H9 (cell line): ENCODE measurements at regions not wholly inside any gene's neighbourhood (a gene's known extent, or its start where the extent isn't known, plus 50 kb on each side); places are given as distances from the start of the nearest gene placed in this dataset.

ENCODE experiments used
- DNase-seq: peaks from one replicate; pipeline ENCODE4 v3.0.0-alpha.2; 2017
- H2AFZ ChIP-seq: one replicate; pipeline ENCODE4 v1.6.1; 2013; ENCODE audit warnings: mild to moderate bottlenecking, low read length, control low read depth, moderate library complexity
- H2AK5ac ChIP-seq: 2 replicates; pipeline ENCODE4 v1.6.1; 2013; ENCODE audit warnings: low read length, control low read depth, mixed read lengths; ENCODE audit not compliant: insufficient read length
- H2BK120ac ChIP-seq: one replicate; pipeline ENCODE4 v1.6.1; 2013; ENCODE audit warnings: low read depth, mild to moderate bottlenecking, low read length, control low read depth, inconsistent platforms; ENCODE audit not compliant: poor library complexity, severe bottlenecking
- H2BK12ac ChIP-seq: 2 replicates; pipeline ENCODE4 v1.6.1; 2013; ENCODE audit warnings: low read length, control low read depth, mixed read lengths, low read depth; ENCODE audit not compliant: insufficient read length
- H2BK15ac ChIP-seq: 2 replicates; pipeline ENCODE4 v1.6.1; 2013; ENCODE audit warnings: low read depth, low read length, control low read depth
- H2BK20ac ChIP-seq: one replicate; pipeline ENCODE4 v1.6.1; 2013; ENCODE audit warnings: low read depth, mild to moderate bottlenecking, low read length, control low read depth, inconsistent platforms; ENCODE audit not compliant: poor library complexity, severe bottlenecking
- H2BK5ac ChIP-seq: 2 replicates; pipeline ENCODE4 v1.6.1; 2013; ENCODE audit warnings: low read length, control low read depth, mixed read lengths; ENCODE audit not compliant: insufficient read length
- H3K14ac ChIP-seq: 2 replicates; pipeline ENCODE4 v1.6.1; 2013; ENCODE audit warnings: low read length, control low read depth; ENCODE audit not compliant: insufficient read depth
- H3K18ac ChIP-seq: 2 replicates; pipeline ENCODE4 v1.6.1; 2013; ENCODE audit warnings: low read depth, mild to moderate bottlenecking, mixed read lengths, low read length, control low read depth; ENCODE audit not compliant: insufficient read length
- H3K23ac ChIP-seq: 2 replicates; pipeline ENCODE4 v1.6.1; 2013; ENCODE audit warnings: low read length, control low read depth, mixed read lengths, low read depth; ENCODE audit not compliant: insufficient read length
- H3K23me2 ChIP-seq: 2 replicates; pipeline ENCODE4 v1.6.1; 2013; ENCODE audit warnings: low read depth, mild to moderate bottlenecking, mixed read lengths, low read length, control low read depth; ENCODE audit not compliant: insufficient read length, poor library complexity, severe bottlenecking
- H3K27ac ChIP-seq: 2 replicates; pipeline ENCODE4 v1.5.1; 2013; ENCODE audit warnings: low read length, control low read depth, mixed read lengths, low read depth; ENCODE audit not compliant: insufficient read length
- H3K27me3 ChIP-seq: 2 replicates; pipeline ENCODE4 v1.6.1; 2013; ENCODE audit warnings: low read length, control low read depth, inconsistent platforms; ENCODE audit not compliant: insufficient read depth
- H3K4ac ChIP-seq: 2 replicates; pipeline ENCODE4 v1.6.1; 2013; ENCODE audit warnings: low read depth, mild to moderate bottlenecking, control low read depth, inconsistent platforms, low read length, moderate library complexity
- H3K4me1 ChIP-seq: 2 replicates; pipeline ENCODE4 v1.6.1; 2013; ENCODE audit warnings: low read length, control low read depth, inconsistent platforms; ENCODE audit not compliant: insufficient read depth
- H3K4me2 ChIP-seq: 2 replicates; pipeline ENCODE4 v1.6.1; 2013; ENCODE audit warnings: low read length, control low read depth, mixed read lengths; ENCODE audit not compliant: insufficient read length, insufficient read depth
- H3K56ac ChIP-seq: 2 replicates; pipeline ENCODE4 v1.6.1; 2013; ENCODE audit warnings: low read depth, mild to moderate bottlenecking, mixed read lengths, low read length, control low read depth; ENCODE audit not compliant: insufficient read length
- H3K79me1 ChIP-seq: 2 replicates; pipeline ENCODE4 v1.6.1; 2013; ENCODE audit warnings: low read depth, mild to moderate bottlenecking, moderate library complexity, low read length, control low read depth, inconsistent platforms; ENCODE audit not compliant: insufficient read depth, poor library complexity, severe bottlenecking
- H3K79me2 ChIP-seq: 2 replicates; pipeline ENCODE4 v1.6.1; 2013; ENCODE audit warnings: low read length, control low read depth, inconsistent platforms; ENCODE audit not compliant: insufficient read depth
- H3K9ac ChIP-seq: 2 replicates; pipeline ENCODE4 v1.6.1; 2013; ENCODE audit warnings: low read length, control low read depth, mixed read lengths; ENCODE audit not compliant: insufficient read length; ENCODE audit errors: extremely low read depth
- H3K9me3 ChIP-seq: one replicate; pipeline ENCODE4 v1.6.1; 2013; ENCODE audit warnings: low read depth, low read length, inconsistent platforms; ENCODE audit not compliant: control insufficient read depth
- H3T11ph ChIP-seq: one replicate; pipeline ENCODE4 v1.6.1; 2013; ENCODE audit warnings: mild to moderate bottlenecking, low read length, control low read depth, inconsistent platforms
- H4K20me1 ChIP-seq: one replicate; pipeline ENCODE4 v1.6.1; 2013; ENCODE audit not compliant: control insufficient read depth, insufficient read length, insufficient read depth
- H4K5ac ChIP-seq: 2 replicates; pipeline ENCODE4 v1.6.1; 2013; ENCODE audit warnings: low read depth, mild to moderate bottlenecking, mixed read lengths, low read length, control low read depth; ENCODE audit not compliant: insufficient read length
- H4K8ac ChIP-seq: replicated peaks from 2 replicates; pipeline ENCODE4 v1.6.1; 2013; ENCODE audit warnings: low read length, control low read depth, mixed read lengths, low read depth; ENCODE audit not compliant: insufficient read length
- H4K91ac ChIP-seq: 2 replicates; pipeline ENCODE4 v1.6.1; 2013; ENCODE audit warnings: low read depth, mild to moderate bottlenecking, moderate library complexity, mixed read lengths, low read length, control low read depth; ENCODE audit not compliant: insufficient read length
- H3K27ac Mint-ChIP-seq, 3 experiments: 2 replicates in 2 of 3; 3 replicates in 1 of 3; pipeline ENCODE4 v1.8.0; 2020 to 2021; ENCODE audit warnings: mixed read lengths in 3 of 3, mild to moderate bottlenecking in 1 of 3, moderate library complexity in 1 of 3
- H3K27me3 Mint-ChIP-seq: 2 replicates; pipeline ENCODE4 v1.8.0; 2021; ENCODE audit warnings: low read depth, mild to moderate bottlenecking, moderate library complexity, mixed read lengths
- H3K36me3 Mint-ChIP-seq, 3 experiments: 2 replicates in 2 of 3; 3 replicates in 1 of 3; pipeline ENCODE4 v1.8.0; 2020 to 2021; ENCODE audit warnings: low read depth in 3 of 3, mixed read lengths in 3 of 3; ENCODE audit not compliant: insufficient read depth in 1 of 3
- H3K4me1 Mint-ChIP-seq, 2 experiments: 2 replicates each; pipeline ENCODE4 v1.8.0; 2020; ENCODE audit warnings: mixed read lengths in 2 of 2
- H3K4me3 Mint-ChIP-seq, 2 experiments: 2 replicates in 1 of 2; 3 replicates in 1 of 2; pipeline ENCODE4 v1.8.0; 2020 to 2021; ENCODE audit warnings: mild to moderate bottlenecking in 2 of 2, mixed read lengths in 2 of 2, moderate library complexity in 1 of 2
- H3K9me3 Mint-ChIP-seq, 2 experiments: 2 replicates in 1 of 2; 3 replicates in 1 of 2; pipeline ENCODE4 v1.8.0; 2020; ENCODE audit warnings: mild to moderate bottlenecking in 2 of 2, mixed read lengths in 2 of 2, moderate library complexity in 1 of 2
- CTCF ChIP-seq: fragments of 200-600 bp; sonication (generic); conservative IDR thresholded peaks from 3 replicates; pipeline ENCODE4 v1.8.0; 2021; ENCODE audit warnings: antibody characterized with exemption, mild to moderate bottlenecking
- WGBS: extraction: QIAGEN DNeasy Blood & Tissue Kit; methylation state at CpG from one replicate; pipeline ENCODE4 v1.1.7; 2013; ENCODE audit warnings: missing lambda C conversion rate, low lambda C conversion rate, mixed read lengths; ENCODE audit not compliant: insufficient read length; ENCODE audit errors: extremely low coverage; 5-methylcytosine and 5-hydroxymethylcytosine counted together

- peaks cover 3% of the 10 kb centered on the region; the same call in 1 of the 2 replicates for H3K27me3 Mint-ChIP-seq
- Histone ChIP-seq H3K4me2 (no peak overlapping the region), H4K20me1 (no peaks in the 10 kb centered on the region), H2BK20ac (no peak overlapping the region), H3K56ac (no peak overlapping the region), H3T11ph (no peak overlapping the region), H3K4me1 (no peaks in the 10 kb centered on the region; the same call in 1 of the 2 replicates), H2BK120ac (no peak overlapping the region), H3K4ac (no peak overlapping the region), H3K14ac (no peak overlapping the region), H2AK5ac (no peak overlapping the region), H2AFZ (no peak overlapping the region), H2BK5ac (no peak overlapping the region), H4K5ac (no peak overlapping the region), H3K9ac (no peak overlapping the region), H3K9me3 (no peaks in the 10 kb centered on the region), H2BK12ac (no peak overlapping the region), H3K27me3 (no peaks in the 10 kb centered on the region), H4K91ac (no peak overlapping the region), H2BK15ac (no peak overlapping the region), H3K27ac (no peak overlapping the region), H4K8ac (no peak overlapping the region), H3K18ac (no peak overlapping the region), H3K23me2 (no peaks in the 10 kb centered on the region), H3K79me2 (no peaks in the 10 kb centered on the region), H3K79me1 (no peaks in the 10 kb centered on the region), H3K23ac (no peak overlapping the region)
- no peak overlapping the region for H3K27ac Mint-ChIP-seq
- WGBS = no CpG with 5 or more reads among the region's 3 CpGs
- peaks cover 16 to 19% of the 10 kb centered on the region in 2 experiments for H3K4me1 Mint-ChIP-seq
- TF ChIP-seq CTCF = no peak
- peaks cover 0 to 6% of the 10 kb centered on the region in 2 experiments; a peak in 3 of 5 replicates for H3K9me3 Mint-ChIP-seq
- DNase-seq = no peak
- H3K36me3 Mint-ChIP-seq = no peaks in the 10 kb centered on the region; a peak in 2 of 7 replicates
- no peak overlapping the region for H3K4me3 Mint-ChIP-seq
Measured at GRCh38 chr10:118867768-118868167, 113.0 kb upstream of the CACUL1 start.
